CD4-positive, alpha-beta T cell treated with Interleukin-21 for 1 hour (primary cell): ENCODE measurements at regions not wholly inside any gene's neighbourhood (a gene's known extent, or its start where the extent isn't known, plus 50 kb on each side); places are given as distances from the start of the nearest gene placed in this dataset.
"Not testable (repeated sequence)": the region's sequence is repeated elsewhere in the genome, so short reads cannot be mapped to it uniquely, and the experiment has no call there.

Experiments used
- DNase-seq: peaks from one replicate; pipeline ENCODE4 v3.0.0-alpha.2; 2020

DNA sequence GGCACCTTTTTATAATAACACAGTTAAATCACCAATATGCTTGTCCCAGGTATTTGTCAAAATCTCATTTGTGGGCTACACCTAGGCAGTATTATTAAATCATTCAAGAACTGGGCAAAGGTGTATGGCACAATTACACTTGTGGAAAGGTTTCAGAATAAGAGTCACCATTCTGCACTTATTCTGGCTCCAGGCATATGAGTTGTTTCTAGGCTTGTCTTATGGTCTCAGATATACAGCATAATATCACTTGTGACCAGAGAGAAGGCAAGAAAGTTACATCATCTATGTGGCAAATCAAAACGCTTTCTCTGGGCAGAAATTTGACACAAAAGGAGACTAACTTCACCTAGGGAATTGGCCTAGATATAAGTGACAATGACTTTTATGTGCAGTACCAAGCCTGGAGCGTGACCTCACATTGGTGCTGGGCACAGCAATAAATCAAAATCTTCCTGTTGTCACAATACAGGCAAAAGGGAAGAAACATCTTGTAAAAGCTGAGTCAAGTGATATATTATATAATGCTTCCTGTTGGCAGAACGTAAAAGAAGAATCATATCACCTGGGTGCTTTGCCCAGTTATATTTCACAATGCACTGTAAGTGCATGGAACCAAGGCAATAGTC, 959.9 kb upstream of the AMELY start:
- DNase-seq, result no peak

GRCh38 chrY:7866976-7867375, 955.4 kb upstream of the AMELY start:
- DNase-seq, result no peak

- no peak for DNase-seq
These were observed 949.4 kb upstream of the AMELY start for GRCh38 chrY:7860781-7861614.

GRCh38 chrY:7850191-7850590, 938.6 kb upstream of the AMELY start:
- DNase-seq, result no peak

- no peak for DNase-seq
These were observed 934.2 kb upstream of the AMELY start for GRCh38 chrY:7845776-7846175.

DNA sequence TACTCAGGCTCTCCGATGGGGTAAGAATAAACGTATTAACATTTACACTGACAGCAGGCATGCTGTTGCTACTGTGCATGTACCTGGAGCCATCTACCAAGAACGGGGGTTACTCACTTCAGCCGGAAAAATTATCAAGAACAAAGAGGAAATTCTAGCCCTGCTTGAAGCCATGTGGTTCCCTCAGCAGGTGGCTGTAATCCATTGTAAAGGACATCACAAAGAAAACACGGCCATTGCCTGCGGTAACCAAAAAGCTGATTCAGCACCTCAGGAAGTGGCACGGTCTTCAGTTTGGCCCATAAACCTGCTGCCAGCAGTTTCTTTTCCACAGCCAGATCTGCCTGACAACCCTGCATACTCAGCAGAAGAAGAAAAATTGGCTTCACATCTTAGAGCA, 925.5 kb upstream of the AMELY start:
- DNase-seq, result no peak

- no peak for DNase-seq
These were observed 924.8 kb upstream of the AMELY start for GRCh38 chrY:7836366-7836765.

- no peak for DNase-seq
These were observed 923.9 kb upstream of the AMELY start for GRCh38 chrY:7835416-7835815.

DNA sequence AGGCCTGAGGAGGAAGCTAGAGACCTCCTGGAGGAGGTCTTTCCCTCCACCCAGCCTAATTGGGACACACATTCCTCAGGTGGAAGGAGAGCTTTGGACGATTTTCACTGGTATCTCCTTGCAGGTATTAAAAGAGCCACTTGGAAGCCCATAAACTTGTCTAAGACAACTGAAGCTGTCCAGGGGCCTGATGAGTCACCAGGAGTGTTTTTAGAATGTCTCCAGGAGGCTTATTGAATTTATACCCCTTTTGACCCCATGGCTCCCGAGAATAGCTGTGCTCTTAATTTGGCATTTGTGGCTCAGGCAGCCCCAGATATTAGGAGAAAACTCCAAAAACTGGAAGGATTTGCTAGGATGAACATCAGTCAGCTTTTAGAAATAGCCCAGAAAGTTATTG, 922.7 kb upstream of the AMELY start:
- no peak for DNase-seq

DNA sequence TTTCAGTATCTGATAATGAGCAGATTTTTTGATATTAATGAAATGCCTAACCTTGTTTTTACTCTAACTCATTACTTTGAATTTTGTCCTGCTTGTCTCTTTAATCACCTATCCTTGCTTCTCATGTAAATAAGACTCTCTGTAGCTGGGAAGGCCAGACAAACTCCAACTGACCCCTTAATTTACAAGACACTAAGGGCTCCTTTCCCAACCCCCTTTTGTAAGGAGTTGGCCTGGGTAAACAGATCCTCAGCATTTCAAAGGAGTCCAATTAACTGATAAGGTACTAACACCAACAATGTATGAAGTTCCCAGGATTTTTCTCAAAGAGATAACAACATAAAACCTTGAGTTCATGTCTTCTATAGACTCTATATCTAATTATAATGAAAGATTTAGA, 919.3 kb upstream of the AMELY start:
- not testable (repeated sequence) for DNase-seq

GRCh38 chrY:7826533-7826932, 915.0 kb upstream of the AMELY start:
- no peak for DNase-seq

GRCh38 chrY:7825874-7826273, 914.3 kb upstream of the AMELY start:
- no peak for DNase-seq

- DNase-seq, result no peak
These were observed 909.9 kb upstream of the AMELY start for GRCh38 chrY:7821295-7822035.

- DNase-seq, result no peak
These were observed 907.4 kb upstream of the AMELY start for GRCh38 chrY:7818924-7819323.

DNA sequence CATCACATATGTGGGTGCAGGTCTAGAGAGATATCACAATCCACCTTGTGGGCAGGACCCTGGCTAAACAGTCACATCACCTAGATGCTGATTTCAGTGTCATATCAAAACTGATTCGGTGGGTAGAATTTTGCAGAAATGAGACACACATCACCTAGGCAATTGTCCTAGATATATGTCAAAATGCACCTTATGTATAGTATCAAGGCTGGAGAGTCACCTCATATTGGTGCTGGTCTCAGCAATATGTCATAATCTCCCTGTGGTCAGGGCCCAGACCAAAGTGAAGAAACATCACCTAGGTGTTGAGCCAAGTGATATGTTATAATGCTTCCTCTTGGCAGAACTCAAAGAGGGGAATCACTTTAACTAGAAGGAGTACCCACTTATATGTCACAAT, 905.0 kb upstream of the AMELY start:
- DNase-seq, result no peak

DNA sequence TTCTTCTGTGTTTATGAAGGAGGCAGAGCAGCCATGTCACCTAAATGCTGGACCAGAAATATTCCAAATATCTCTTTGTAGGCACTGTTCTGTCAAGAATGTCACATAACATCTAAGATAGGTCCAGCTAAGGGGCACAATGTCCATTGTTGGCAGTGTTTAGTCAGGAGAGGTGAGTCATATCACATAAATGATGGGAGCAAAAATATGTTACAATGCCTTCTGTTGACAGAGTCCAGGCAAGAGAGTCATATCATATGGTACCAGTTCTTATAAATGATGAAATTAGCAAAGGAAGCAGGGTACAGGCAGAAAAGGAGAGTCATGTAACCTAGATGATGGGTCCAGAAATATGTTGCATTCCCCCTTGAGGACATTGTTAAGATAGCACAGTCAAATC, 904.4 kb upstream of the AMELY start:
- DNase-seq, result no peak

- DNase-seq, result no peak
These were observed 903.7 kb upstream of the AMELY start for GRCh38 chrY:7815285-7815684.

DNA sequence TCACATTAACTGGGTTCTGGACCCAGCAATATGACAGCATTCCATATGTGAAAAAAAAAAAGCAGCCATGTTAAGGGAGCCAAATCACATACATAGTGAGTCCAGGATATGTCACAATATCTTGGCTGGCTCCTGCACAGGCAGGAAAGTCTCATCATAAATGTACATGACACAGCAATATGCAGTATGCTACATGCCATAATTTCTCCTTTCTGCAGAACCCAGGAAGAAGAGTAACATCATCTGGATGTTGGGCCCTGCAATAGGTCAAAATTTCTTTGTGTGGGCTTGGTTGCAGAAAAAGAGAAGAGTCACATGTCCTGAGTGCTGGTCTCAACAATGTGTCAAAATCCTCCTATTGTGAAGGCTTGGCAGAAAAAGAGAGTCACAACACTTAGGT, 902.8 kb upstream of the AMELY start:
- no peak for DNase-seq

DNA sequence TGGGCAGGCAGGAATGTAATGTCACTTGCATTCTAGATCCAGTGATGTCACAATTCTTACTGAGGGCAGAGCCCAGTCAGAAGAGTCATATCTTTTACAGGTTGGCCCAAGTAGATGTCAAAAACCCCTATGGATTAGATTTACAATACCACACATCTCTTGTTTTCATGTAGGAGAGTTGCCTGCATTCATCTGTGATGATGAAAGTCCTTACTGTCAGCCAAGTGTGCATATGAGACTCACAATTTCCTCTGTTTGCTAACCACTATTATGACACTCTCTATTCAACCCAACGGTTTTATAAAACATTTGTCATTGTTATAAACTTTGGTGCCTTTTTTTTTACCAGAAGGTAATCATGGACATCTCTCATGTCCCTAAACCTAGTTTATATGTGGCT, 898.8 kb upstream of the AMELY start:
- DNase-seq, result no peak

DNA sequence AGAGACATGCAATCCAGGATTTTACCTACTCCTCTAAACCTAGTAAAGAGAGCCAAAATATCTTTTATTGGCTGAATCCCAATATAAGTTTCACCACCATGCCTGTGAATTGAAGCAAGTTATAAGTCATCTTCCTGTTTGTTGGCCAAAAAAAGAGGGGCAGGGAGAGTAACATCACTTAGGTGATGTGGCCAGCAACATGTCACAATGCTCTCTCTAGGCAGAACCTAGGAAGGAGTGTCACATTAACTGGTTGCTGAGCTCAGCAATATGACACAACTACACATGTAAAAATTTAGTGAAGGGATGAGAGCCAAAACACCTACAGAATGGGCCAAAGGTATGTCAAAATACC, 895.9 kb upstream of the AMELY start:
- DNase-seq, result no peak

DNA sequence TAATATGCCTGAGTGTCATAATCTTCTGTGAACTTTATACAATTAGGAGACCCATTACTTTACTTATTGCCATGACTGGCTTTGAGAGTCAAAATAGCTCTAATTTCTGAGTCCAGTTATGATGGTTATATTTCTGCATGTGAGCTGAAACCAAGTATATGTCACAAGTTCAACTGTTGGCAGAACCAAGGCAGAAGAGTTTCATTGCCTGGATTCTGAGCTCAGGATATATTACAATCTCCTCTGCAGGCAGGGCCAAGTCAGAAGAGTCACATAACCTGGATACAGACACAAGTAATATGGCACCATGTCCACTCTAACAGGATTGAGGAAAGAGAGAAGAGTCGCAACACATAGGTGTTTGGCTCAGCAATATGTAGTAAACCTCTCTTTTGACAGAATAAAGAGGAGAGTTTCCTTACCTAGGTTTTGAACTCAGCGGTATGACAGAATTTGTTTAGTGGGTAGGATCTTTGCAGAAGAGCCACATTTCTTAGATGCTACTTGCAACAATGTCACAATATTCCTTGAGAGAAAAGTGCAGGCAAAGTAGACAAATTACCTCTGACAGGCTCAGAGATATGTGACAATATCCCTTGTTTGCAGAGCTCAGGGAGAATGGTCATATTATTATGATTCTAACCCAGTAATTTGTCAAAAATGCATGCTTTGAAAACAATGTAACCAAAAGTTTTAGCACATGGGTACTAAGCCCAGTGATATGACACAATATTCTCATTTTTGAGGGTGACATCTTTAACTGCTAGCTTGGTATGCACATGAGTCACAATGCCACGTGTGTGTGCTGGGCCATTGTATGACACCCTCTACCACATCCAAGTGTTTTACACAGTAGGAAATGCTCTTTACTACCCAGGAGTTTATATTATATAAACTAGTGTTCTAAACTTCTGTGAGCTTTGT, 895.3 kb upstream of the AMELY start:
- no peak for DNase-seq

GRCh38 chrY:7805624-7806023, 894.1 kb upstream of the AMELY start:
- no peak for DNase-seq

- no peak for DNase-seq
These were observed 892.2 kb upstream of the AMELY start for GRCh38 chrY:7803737-7804136.
